ENCODE measurements at regions not wholly inside any gene's neighbourhood (a gene's known extent, or its start where the extent isn't known, plus 50 kb on each side); places are given as distances from the start of the nearest gene placed in this dataset.
"Not testable (repeated sequence)": the region's sequence is repeated elsewhere in the genome, so short reads cannot be mapped to it uniquely, and the experiment has no call there.

- no peak for DNase-seq
Measured at GRCh38 chr2:122651780-122652179, 896.3 kb downstream of the TSN start.

- no peak for DNase-seq
Measured at GRCh38 chr2:122652670-122653069, 897.2 kb downstream of the TSN start.

GRCh38 chr2:122656403-122656802 is 901.0 kb downstream of the TSN start:
- no peak for DNase-seq

- no peak for DNase-seq
Measured at GRCh38 chr2:122660786-122661634, 905.6 kb downstream of the TSN start.

- no peak for DNase-seq
Measured at GRCh38 chr2:122663620-122664019, 908.2 kb downstream of the TSN start.

- no peak for DNase-seq
Measured at GRCh38 chr2:122669627-122670026, 914.2 kb downstream of the TSN start.

GRCh38 chr2:122670897-122671296 is 915.4 kb downstream of the TSN start:
- no peak for DNase-seq

- DNase-seq = no peak
Measured at GRCh38 chr2:122680662-122681061, 925.2 kb downstream of the TSN start.

GRCh38 chr2:122681626-122682025 is 926.2 kb downstream of the TSN start:
- no peak for DNase-seq

- DNase-seq = no peak
Measured at GRCh38 chr2:122682356-122682755, 926.9 kb downstream of the TSN start.

GRCh38 chr2:122683018-122683417 is 927.6 kb downstream of the TSN start:
- DNase-seq = no peak

- DNase-seq = no peak
Measured at GRCh38 chr2:122692400-122693083, 937.1 kb downstream of the TSN start.

GRCh38 chr2:122697415-122697814 is 942.0 kb downstream of the TSN start:
- DNase-seq = no peak

GRCh38 chr2:122703676-122704075 is 948.2 kb downstream of the TSN start:
- no peak for DNase-seq

- no peak for DNase-seq
Measured at GRCh38 chr2:122704109-122704563, 948.7 kb downstream of the TSN start.

- no peak for DNase-seq
Measured at GRCh38 chr2:122705746-122706145, 950.3 kb downstream of the TSN start.

- DNase-seq = no peak
Measured at GRCh38 chr2:122706757-122707223, 951.3 kb downstream of the TSN start.

- peak; percentile 7 for DNase-seq
Measured at GRCh38 chr2:122707224-122707824, 951.9 kb downstream of the TSN start.

GRCh38 chr2:122710049-122710448 is 954.6 kb downstream of the TSN start:
- no peak for DNase-seq

GRCh38 chr2:122713800-122714199 is 958.3 kb downstream of the TSN start:
- DNase-seq = no peak

GRCh38 chr2:122720822-122721221 is 965.4 kb downstream of the TSN start:
- not testable (repeated sequence) for DNase-seq

GRCh38 chr2:122734766-122735424 is 979.4 kb downstream of the TSN start:
- no peak for DNase-seq

All from renal pelvis (tissue), 1 donor.